Panc1 (cell line): ENCODE measurements at regions not wholly inside any gene's neighbourhood (a gene's known extent, or its start where the extent isn't known, plus 50 kb on each side); places are given as distances from the start of the nearest gene placed in this dataset.

Experiments used
- ATAC-seq: fragments of 200-7000 bp; cut with Tn5 transposase; 2 replicates; pipeline ENCODE4 v1.9.1; 2020; ENCODE audit warnings: mild to moderate bottlenecking, moderate library complexity
- BruUV-seq: library from RNA; stranded (reverse); fragments of 400-500 nt; replicated peaks from 2 replicates; lab custom pipeline; 2021; lab: Mats Ljungman, UMichigan
- CTCF ChIA-PET: fragments of 300-600 bp; sonication (Branson Sonifier 250); formaldehyde crosslinking; loops from one replicate; lab custom pipeline; 2022; ENCODE audit warnings: antibody characterized with exemption; lab: Charles Lee
- POLR2A ChIA-PET: fragments of 300-600 bp; sonication (Branson Sonifier 250); formaldehyde crosslinking; loops from one replicate; lab custom pipeline; 2022; ENCODE audit warnings: antibody characterized with exemption; lab: Charles Lee
- DNase-seq: peaks from one replicate; pipeline ENCODE4 v3.0.0-alpha.2; 2010; ENCODE audit warnings: low read depth, low spot score
- H3K27ac ChIP-seq: 2 replicates; pipeline ENCODE4 v1.5.1; 2011; ENCODE audit warnings: mild to moderate bottlenecking, low read length, inconsistent platforms
- H3K27me3 ChIP-seq: fragments of 200-500 bp; sonication (Bioruptor generic); 2 replicates; pipeline ENCODE4 v1.6.0; 2014; ENCODE audit warnings: low read length, inconsistent platforms; ENCODE audit not compliant: control insufficient read depth, insufficient read depth
- H3K36me3 ChIP-seq: fragments of 200-500 bp; sonication (Bioruptor generic); 2 replicates; pipeline ENCODE4 v1.5.1; 2014; ENCODE audit warnings: inconsistent platforms, mild to moderate bottlenecking, low read length, moderate library complexity; ENCODE audit not compliant: control insufficient read depth, insufficient read depth
- H3K4me1 ChIP-seq: 2 replicates; pipeline ENCODE4 v1.5.1; 2011; ENCODE audit warnings: inconsistent platforms, mild to moderate bottlenecking, low read length, moderate library complexity; ENCODE audit not compliant: control insufficient read depth, insufficient read depth
- H3K4me3 ChIP-seq, 2 experiments: 2 replicates each; pipeline ENCODE4 v1.5.1; 2011 to 2012; ENCODE audit warnings: low read depth in 2 of 2, low read length in 2 of 2, mild to moderate bottlenecking in 2 of 2, inconsistent platforms in 1 of 2, moderate library complexity in 1 of 2
- H3K9me3 ChIP-seq: fragments of 200-500 bp; sonication (Bioruptor generic); 2 replicates; pipeline ENCODE4 v1.5.1; 2014; ENCODE audit warnings: low read depth, mild to moderate bottlenecking, inconsistent platforms, low read length, moderate library complexity; ENCODE audit not compliant: control insufficient read depth, insufficient read depth
- POLR2AphosphoS5 ChIP-seq: IDR thresholded peaks from 2 replicates; pipeline ENCODE4 v1.6.1; 2012; ENCODE audit warnings: mild to moderate bottlenecking, low read depth, low read length, moderate library complexity
- SIN3A ChIP-seq: IDR thresholded peaks from 2 replicates; pipeline ENCODE4 v1.6.1; 2012; ENCODE audit warnings: low read depth, mild to moderate bottlenecking, low read length, moderate library complexity, borderline replicate concordance; ENCODE audit not compliant: insufficient read depth
- TCF7L2 ChIP-seq: IDR thresholded peaks from 2 replicates; pipeline ENCODE4 v1.6.1; 2011; ENCODE audit warnings: mild to moderate bottlenecking, low read depth, low read length, inconsistent platforms
- in situ Hi-C: cut with HindIII; loops from 2 replicates; pipeline ENCODE4 v1.10.0; 2016; ENCODE audit warnings: low sequenced_read_pairs, low pct_unique_long_range_greater_than_20kb
- intact Hi-C: fragments of 100-400 bp; cut with micrococcal nuclease; formaldehyde crosslinking; loops from one replicate; pipeline ENCODE4 v1.10.0; 2022; ENCODE audit not compliant: unreplicated experiment
- TF ChIP-seq, protein P1 (sequence below), 2 experiments: IDR thresholded peaks; 2 replicates each; pipeline ENCODE4 v1.6.1; 2011 to 2012; ENCODE audit warnings: low read depth in 2 of 2, control low read depth in 1 of 2, low read length in 1 of 2, mild to moderate bottlenecking in 1 of 2, moderate library complexity in 1 of 2; ENCODE audit not compliant: insufficient read depth in 1 of 2
- TF ChIP-seq, protein P2 (sequence below): fragments of 450-650 bp; IDR thresholded peaks from 2 replicates; pipeline ENCODE4 v1.5.1; 2017; ENCODE audit warnings: mild to moderate bottlenecking

DNA sequence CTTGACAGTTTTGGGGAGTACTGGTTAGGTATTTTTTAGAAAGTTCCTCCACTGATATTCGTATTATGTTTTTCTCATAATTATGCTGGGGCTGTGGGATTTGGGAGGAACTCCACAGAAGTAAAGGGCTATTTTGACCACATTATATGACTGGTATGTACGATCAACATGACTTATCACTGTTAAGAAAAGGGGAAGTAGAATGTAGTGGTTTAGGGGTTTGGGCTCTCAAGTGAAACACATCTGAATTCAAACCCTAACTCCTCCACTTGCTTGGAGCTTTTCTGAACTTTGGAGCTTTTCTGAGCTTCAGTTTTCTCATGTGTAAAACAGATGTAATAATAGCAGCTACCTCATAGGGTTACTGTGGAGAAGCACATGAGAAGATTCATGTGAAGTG lies 96.4 kb upstream of the C1GALT1C1 start:
- Histone ChIP-seq H3K4me1 (no peaks in the 10 kb centered on the region), H3K27ac (no peak overlapping the region), H3K27me3 (no peaks in the 10 kb centered on the region), H3K9me3 (no peaks in the 10 kb centered on the region), H3K36me3 (no peaks in the 10 kb centered on the region), H3K4me3 (no peak overlapping the region)
- ChIA-PET POLR2A (no interaction called here), CTCF (no interaction called here)
- in situ Hi-C loops (no loop called here), intact Hi-C loops (no loop called here)
- no peak for TF ChIP-seq POLR2AphosphoS5
- TF ChIP-seq, protein P1, sequence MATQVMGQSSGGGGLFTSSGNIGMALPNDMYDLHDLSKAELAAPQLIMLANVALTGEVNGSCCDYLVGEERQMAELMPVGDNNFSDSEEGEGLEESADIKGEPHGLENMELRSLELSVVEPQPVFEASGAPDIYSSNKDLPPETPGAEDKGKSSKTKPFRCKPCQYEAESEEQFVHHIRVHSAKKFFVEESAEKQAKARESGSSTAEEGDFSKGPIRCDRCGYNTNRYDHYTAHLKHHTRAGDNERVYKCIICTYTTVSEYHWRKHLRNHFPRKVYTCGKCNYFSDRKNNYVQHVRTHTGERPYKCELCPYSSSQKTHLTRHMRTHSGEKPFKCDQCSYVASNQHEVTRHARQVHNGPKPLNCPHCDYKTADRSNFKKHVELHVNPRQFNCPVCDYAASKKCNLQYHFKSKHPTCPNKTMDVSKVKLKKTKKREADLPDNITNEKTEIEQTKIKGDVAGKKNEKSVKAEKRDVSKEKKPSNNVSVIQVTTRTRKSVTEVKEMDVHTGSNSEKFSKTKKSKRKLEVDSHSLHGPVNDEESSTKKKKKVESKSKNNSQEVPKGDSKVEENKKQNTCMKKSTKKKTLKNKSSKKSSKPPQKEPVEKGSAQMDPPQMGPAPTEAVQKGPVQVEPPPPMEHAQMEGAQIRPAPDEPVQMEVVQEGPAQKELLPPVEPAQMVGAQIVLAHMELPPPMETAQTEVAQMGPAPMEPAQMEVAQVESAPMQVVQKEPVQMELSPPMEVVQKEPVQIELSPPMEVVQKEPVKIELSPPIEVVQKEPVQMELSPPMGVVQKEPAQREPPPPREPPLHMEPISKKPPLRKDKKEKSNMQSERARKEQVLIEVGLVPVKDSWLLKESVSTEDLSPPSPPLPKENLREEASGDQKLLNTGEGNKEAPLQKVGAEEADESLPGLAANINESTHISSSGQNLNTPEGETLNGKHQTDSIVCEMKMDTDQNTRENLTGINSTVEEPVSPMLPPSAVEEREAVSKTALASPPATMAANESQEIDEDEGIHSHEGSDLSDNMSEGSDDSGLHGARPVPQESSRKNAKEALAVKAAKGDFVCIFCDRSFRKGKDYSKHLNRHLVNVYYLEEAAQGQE (IDR thresholded peaks at IDR 0.05; ENCODE audit: insufficient read depth in 1 of 2, low read depth in 2 of 2, low read length in 1 of 2) = no peak
- TF ChIP-seq SIN3A = no peak
- no peak for TF ChIP-seq TCF7L2
- TF ChIP-seq, protein P2, sequence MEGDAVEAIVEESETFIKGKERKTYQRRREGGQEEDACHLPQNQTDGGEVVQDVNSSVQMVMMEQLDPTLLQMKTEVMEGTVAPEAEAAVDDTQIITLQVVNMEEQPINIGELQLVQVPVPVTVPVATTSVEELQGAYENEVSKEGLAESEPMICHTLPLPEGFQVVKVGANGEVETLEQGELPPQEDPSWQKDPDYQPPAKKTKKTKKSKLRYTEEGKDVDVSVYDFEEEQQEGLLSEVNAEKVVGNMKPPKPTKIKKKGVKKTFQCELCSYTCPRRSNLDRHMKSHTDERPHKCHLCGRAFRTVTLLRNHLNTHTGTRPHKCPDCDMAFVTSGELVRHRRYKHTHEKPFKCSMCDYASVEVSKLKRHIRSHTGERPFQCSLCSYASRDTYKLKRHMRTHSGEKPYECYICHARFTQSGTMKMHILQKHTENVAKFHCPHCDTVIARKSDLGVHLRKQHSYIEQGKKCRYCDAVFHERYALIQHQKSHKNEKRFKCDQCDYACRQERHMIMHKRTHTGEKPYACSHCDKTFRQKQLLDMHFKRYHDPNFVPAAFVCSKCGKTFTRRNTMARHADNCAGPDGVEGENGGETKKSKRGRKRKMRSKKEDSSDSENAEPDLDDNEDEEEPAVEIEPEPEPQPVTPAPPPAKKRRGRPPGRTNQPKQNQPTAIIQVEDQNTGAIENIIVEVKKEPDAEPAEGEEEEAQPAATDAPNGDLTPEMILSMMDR = no peak
- ATAC-seq (no peak), DNase-seq (no peak)
- BruUV-seq = no TSS peak

DNA sequence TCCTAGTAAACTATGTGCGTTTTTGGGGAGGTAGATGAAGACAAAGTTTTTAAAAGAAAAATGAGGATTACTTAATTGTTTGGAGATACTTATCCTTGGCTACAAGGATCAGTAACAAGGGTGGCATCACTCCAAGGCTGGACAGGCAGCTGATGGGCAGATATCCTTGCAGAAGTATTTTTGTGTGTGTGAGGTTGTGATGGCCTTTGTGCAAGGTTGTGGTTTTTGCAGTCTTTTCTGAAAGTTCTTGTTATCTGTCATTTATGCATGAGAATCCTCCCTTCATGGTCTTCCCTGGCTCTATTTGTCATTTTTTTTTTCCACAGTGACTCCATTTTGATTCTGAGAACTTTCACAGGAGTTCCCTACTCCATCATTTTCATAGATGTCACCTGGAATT lies 96.0 kb upstream of the C1GALT1C1 start:
- no TSS peak for BruUV-seq
- ATAC-seq (no peak), DNase-seq (no peak)
- TF ChIP-seq, protein P1 (IDR thresholded peaks at IDR 0.05; ENCODE audit: insufficient read depth in 1 of 2, low read depth in 2 of 2, low read length in 1 of 2) = no peak
- TF ChIP-seq TCF7L2 = no peak
- no peak for TF ChIP-seq POLR2AphosphoS5
- no peak overlapping the region for H3K27ac ChIP-seq
- no peaks in the 10 kb centered on the region for H3K36me3 ChIP-seq
- H3K4me1 ChIP-seq = no peaks in the 10 kb centered on the region
- intact Hi-C loops (no loop called here), in situ Hi-C loops (no loop called here)
- ChIA-PET CTCF (no interaction called here), POLR2A (no interaction called here)
- no peaks in the 10 kb centered on the region for H3K9me3 ChIP-seq
- H3K27me3 ChIP-seq = no peaks in the 10 kb centered on the region
- no peak overlapping the region for H3K4me3 ChIP-seq
